ENCODE measurements at regions not wholly inside any gene's neighbourhood (a gene's known extent, or its start where the extent isn't known, plus 50 kb on each side); places are given as distances from the start of the nearest gene placed in this dataset.

- TF ChIP-seq CTCF (IDR thresholded peaks at IDR 0.05; ENCODE audit: low read length) (no peak), EZH2 (IDR thresholded peaks at IDR 0.05; ENCODE audit: borderline replicate concordance, low read length) (no peak)
Observed at GRCh38 chr5:92337772-92338234, 954.7 kb upstream of the ARRDC3 start.

All from OCI-LY1 (cell line).